GM08714 (cell line): ENCODE measurements at regions not wholly inside any gene's neighbourhood (a gene's known extent, or its start where the extent isn't known, plus 50 kb on each side); places are given as distances from the start of the nearest gene placed in this dataset.
"Not testable (repeated sequence)": the region's sequence is repeated elsewhere in the genome, so short reads cannot be mapped to it uniquely, and the experiment has no call there.

Experiments
- H3K4me3 ChIP-seq: fragments of 200-500 bp; sonication (Bioruptor generic); 2 replicates; pipeline ENCODE4 v1.5.1; 2014; ENCODE audit warnings: mild to moderate bottlenecking, low read length, inconsistent platforms
- ZNF274 ChIP-seq: IDR thresholded peaks from 2 replicates; pipeline ENCODE4 v1.6.1; 2012; ENCODE audit warnings: mild to moderate bottlenecking, low read depth, low read length

DNA sequence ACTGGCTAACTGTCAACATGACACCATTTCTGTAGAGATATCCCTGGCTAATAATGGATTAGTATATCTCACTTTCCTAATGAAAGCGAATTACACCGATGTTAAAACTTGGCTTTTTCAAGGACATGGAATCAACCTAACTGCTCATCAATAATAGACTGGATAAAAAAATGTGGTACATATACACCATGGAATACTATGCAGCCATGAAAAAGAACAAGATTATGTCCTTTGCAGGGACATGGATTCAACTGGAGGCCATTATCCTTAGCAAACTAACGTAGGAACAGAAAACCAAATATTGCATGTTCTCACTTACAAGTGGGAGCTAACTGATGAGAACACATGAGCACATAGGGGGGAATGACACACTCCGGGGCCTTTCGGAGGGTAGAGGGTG is 62.6 kb downstream of the ZIC1 start:
- no peak overlapping the region for H3K4me3 ChIP-seq
- no peak for TF ChIP-seq ZNF274

DNA sequence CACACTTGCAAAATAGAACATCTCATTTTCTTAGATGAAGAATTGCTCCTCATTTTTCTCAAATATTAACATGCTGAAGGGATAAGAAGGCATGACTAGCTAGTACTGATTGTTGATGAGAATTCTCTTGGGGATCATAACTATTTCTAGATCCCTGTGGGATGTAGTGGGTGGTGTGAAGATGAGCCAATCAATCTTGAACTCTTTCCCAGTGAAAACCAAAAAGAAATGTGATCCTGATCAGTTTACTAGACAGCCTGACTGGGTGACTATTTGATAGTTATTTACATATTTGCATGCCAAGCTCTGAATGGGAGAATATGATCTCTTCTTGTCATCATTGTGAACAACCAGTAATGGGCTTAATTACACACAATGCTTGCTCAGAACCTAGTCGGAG is 63.7 kb downstream of the ZIC1 start:
- no peak overlapping the region for H3K4me3 ChIP-seq
- TF ChIP-seq ZNF274: no peak

DNA sequence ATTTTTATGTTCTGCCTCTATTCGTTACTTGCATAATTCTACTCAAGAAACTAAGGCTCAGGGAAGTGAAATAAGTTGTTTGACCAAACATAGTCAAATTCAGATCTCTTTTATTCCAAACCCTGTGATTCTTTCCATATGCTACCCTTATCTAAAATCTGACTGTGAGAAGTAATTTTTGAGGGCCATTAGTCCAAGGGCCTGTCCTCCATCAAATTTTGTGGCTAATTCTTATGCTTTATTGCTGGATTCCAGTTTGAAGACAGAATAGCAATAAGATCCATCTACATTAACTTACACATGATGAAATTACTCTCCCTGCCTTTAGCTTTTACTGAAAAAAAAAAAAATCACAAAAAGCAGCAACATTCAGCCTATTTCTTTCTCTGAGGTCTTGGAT is 74.0 kb downstream of the ZIC1 start:
- no peak overlapping the region for H3K4me3 ChIP-seq
- no peak for TF ChIP-seq ZNF274

DNA sequence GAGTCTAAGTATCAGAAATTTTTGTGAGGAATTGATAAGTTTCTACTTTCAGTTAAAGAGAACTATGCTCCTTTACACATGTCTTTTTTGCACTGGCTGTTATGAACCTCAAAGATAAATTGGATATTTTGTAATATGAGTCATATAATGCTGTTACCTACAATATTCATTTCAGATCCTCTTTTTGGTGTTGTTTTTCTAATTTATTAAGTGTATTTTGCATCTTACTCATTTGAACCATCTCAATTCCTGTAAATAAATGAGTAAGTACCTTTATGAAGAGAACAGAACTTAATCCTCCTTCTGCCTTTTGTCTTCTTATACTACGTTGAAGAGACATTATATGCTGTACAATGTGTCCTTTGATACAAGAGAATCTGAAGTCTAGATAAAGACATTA is 74.4 kb downstream of the ZIC1 start:
- TF ChIP-seq ZNF274: no peak
- H3K4me3 ChIP-seq: no peak overlapping the region

DNA sequence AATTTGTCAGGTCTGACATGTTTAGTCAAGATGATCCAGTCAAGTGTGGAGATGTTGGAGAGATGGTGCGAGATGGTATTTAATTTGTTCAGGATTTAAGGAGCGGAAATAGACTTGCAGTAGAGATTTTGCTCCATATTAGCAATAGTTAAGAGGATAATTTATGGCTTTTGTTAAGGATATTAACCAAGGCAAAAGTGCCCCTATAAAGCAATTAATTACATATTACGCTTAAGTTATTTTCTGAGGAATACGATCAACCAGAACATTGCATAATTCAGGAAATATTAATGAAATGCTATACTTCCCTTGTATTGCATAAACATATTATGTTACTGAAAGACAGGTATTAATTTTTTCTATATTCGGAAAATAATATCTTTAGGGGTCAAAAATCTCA is 83.9 kb downstream of the ZIC1 start:
- no peak for TF ChIP-seq ZNF274
- no peak overlapping the region for H3K4me3 ChIP-seq

DNA sequence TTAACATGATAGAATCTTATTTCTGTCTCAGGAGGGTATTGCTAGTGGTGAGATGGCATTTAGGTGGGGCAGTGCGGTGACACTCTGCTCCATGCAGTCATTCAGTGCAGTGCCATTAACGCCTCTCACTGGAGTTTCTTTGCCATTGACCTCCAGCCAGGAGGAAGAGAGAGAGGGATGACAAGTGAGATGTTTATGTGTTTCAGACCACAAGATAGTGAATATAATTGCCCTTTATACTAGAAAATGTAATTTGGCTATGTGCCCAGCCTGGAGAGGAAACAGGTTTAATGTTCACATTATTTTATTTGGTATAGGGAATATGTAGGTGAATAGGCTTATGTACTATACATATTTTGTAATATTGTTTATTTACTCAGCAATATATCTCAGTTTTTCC is 84.5 kb downstream of the ZIC1 start:
- TF ChIP-seq ZNF274: no peak

DNA sequence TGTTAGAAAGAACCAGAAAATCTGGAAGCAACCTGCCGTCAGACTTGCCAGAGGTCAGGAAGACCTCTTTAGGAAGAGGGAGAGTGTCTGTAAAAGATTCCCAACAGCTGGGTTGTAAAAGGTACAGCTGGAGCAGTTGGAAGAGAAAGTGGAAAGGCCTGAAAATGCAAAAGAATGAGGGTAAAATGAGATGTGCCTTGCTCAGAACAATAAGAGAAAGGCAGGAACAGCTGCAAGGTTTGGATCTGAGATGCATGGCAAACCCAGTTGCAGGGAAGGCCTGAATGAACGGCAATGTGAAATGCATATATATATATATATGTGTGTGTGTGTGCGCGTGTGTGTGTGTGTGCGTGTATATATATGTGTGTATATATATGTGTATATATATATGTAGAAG is 88.1 kb downstream of the ZIC1 start:
- TF ChIP-seq ZNF274: no peak
- H3K4me3 ChIP-seq: no peak overlapping the region

More for the DNA sequence above, 84.5 kb downstream of the ZIC1 start:
- H3K4me3 ChIP-seq: no peak overlapping the region

DNA sequence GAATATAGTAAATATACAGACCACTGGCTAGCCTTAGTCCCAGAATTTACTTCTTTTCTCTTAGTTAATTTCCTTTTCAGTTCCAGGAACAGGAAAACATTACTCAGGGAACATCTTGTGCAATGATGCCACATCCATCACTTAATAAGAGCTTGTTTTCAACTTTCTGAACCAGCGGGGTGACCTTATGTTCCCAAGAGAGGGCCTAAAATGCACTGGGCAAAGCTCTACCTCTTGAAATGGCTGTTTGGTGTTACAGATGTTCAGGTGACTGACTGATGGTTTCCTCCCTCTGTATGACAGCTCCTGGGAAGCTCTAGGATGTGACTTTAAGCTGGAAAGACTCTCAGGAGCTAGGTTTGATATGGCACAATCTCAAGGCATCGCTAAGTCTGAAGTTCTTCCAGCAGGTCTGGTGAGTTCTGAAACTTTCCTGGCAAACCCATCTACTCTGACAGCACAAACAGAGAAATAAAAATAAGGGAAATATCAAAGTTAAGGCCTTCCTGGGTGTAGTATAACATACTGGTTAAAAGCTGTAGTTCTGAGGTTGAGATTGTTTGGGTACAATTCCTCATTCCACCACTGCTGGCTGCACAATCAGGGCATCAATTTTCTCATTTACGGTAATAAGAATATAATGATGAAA is 98.6 kb downstream of the ZIC1 start:
- no peak overlapping the region for H3K4me3 ChIP-seq
- TF ChIP-seq ZNF274: no peak

DNA sequence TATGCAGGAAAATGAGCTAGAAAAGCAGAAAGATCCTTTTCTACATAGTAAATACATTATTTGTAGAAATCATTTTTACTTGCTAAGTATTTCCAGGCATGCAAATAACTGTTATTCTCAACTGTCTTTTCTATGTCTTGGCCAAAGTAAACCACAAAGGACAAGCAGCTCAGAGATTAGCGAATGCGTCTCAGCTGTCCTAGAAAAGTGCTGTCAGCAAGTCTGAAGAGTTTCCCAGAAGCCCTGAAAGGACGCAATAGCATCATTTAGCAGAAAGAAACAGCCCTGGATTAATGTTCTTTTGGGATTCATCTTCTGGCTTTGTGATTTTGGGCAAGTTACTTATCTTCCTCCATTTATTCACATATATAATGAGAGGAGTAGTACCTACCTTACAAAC is 100.3 kb downstream of the ZIC1 start:
- H3K4me3 ChIP-seq: no peak overlapping the region
- TF ChIP-seq ZNF274: no peak

DNA sequence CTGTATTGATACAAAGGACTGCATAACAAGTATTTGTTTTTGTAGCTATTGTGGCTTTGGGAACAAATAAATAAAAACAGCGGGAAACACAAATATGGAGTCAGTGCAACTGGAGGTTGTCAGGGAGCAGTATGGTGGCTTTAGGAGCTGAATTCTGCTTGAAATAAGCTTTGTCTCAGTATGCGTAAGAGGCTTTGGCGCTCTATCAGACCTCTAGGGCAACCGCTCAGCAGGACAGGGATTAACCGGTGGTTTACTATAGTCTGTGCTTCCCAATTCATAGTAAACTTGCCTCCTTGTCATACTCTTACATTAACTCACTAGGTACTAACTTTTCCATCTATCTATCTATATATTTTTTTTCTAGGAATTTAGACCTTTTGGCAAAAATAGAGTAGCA is 104.6 kb downstream of the ZIC1 start:
- no peak for TF ChIP-seq ZNF274

DNA sequence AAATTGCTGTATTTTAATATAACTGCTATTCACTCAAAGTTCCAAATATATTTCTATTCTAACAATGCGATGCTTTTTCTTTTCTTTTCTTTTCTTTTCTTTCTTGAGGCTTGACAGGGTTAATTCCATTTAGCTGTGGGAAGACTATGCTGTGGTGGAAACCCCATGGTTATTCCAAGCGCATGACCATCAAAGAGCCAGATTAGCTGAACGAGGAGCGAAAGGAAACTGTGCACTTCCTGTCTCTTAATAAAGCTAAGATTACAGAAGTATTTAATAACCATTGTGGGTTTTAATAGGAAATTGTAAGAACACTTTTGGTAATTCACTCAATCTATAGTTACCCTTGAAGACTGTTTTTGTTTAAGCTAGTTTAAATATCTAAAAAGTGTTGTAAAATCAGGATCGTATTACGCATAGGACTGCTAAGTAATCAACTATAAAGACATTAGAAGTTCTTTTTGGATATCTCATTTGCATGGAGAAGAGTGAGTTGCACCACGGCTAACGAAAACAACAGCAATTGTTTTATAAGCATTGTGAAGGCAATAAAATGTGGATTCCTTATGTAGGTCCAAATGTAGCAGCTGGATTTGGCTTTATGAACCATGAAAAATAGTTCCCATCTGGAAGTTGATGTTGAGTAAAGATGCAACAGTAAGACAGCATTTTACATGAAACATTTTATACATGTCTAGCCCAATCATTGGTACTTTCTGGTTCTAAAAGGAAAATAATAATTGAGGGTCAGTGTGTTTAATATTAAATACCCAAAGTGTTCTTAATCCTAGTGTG is 105.4 kb downstream of the ZIC1 start:
- H3K4me3 ChIP-seq: no peak overlapping the region
- no peak for TF ChIP-seq ZNF274

More for the DNA sequence above, 104.6 kb downstream of the ZIC1 start:
- no peak overlapping the region for H3K4me3 ChIP-seq

DNA sequence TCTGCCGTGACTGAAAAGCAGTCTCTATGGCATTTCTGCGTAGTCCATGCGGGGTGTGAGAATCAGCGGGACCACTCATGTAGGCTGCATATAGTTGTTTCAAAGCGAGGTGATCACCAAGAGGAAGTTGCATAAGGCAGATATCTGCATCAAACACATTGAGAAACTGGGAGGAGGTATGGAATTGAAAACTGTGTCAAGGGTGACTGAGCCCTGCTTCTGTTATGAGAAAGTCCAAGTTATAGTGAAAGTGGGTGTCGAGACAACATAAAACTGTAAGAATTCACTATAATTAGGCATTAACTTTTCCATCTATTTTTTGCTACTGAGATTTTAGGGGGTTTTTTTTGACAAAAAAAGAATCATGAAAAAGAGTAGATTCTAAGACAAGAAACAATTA is 109.3 kb downstream of the ZIC1 start:
- TF ChIP-seq ZNF274: no peak
- no peak overlapping the region for H3K4me3 ChIP-seq

DNA sequence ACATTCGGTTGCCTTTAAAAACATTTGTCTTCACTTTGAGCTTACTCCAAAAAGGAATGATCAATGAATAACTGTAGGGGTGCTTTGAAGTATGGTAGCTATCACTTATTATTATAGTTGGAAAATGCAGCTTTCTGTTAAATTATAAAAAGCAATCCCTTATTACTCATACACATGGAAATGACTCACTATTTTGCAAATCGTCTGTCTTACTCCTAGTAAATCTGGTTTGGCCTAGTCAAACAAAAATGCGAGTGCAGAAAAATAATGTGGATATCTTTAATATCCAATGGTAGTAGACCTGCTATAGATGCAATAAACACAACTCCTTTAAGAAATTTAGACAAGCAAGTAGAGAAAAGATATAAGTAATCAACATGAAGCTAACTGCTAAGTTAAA is 112.5 kb downstream of the ZIC1 start:
- TF ChIP-seq ZNF274: no peak
- H3K4me3 ChIP-seq: no peak overlapping the region

DNA sequence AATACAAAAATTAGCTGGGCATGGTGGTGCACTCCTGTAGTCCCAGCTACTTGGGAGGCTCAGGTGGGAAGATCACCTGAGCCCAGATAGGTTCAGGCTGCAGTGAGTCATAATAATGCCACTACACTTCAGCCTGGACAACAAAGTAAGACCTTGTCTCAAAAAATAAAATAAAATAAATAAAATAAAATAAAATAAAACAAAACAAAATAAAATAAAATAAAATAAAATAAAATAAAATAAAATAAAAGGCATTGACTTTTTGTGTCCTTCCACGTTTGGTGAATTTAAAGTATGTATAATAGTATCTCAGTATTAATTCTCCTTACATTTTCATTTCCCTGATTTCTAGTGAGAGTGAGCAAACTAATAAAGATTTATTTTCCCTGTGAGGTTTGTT is 113.6 kb downstream of the ZIC1 start:
- H3K4me3 ChIP-seq: not testable (repeated sequence)

DNA sequence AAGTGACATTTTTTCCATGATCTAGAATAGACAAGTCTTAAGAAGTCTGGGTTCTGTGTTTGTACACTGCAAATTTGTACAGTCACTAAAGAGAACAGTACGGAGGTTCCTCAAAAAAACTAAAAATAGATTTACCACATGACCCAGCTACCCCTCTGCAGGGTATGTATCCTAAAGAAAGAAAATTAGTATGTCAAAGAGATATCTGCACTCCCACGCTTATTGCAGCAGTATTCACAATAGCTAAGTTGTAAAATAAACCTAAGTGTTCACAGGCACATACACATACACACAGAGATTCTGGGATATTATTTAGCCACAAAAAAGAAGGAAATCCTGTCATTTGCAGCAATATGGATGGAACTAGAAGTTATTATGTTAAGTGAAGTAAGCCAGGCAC is 120.4 kb downstream of the ZIC1 start:
- no peak for TF ChIP-seq ZNF274
- no peak overlapping the region for H3K4me3 ChIP-seq

DNA sequence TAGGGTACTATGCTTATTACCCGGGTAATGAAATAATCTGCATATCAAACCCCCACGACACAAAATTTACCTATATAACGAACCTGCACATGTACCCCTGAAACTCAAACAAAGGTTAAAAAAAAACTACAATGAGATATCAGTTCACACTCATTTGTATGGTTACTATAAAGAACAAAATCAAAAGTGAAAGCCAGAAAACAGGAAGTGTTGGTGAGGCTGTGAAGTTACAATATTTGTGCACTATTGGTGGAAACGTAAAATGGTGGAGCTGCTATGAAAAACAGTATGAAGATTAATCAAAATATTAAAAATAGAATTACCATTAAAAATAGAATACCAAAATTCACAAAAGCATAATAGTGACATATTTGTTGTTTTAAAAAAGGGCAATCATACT is 128.9 kb downstream of the ZIC1 start:
- TF ChIP-seq ZNF274: no peak
- no peak overlapping the region for H3K4me3 ChIP-seq
